IPS-NIHi7 (cell line): ENCODE measurements at regions not wholly inside any gene's neighbourhood (a gene's known extent, or its start where the extent isn't known, plus 50 kb on each side); places are given as distances from the start of the nearest gene placed in this dataset.
"Not testable (repeated sequence)": the region's sequence is repeated elsewhere in the genome, so short reads cannot be mapped to it uniquely, and the experiment has no call there.

Experiments used
- DNase-seq: peaks from one replicate; pipeline ENCODE4 v3.0.0; 2012; ENCODE audit warnings: mixed read lengths; ENCODE audit errors: extremely low spot score

- DNase-seq = no peak
Observed at GRCh38 chr9:115301581-115301980, 183.6 kb upstream of the TNC start.

- no peak for DNase-seq
Observed at GRCh38 chr9:115305543-115305942, 187.6 kb upstream of the TNC start.

GRCh38 chr9:115306865-115307264 lies 188.9 kb upstream of the TNC start:
- no peak for DNase-seq

- DNase-seq = no peak
Observed at GRCh38 chr9:115313545-115313944, 195.6 kb upstream of the TNC start.

GRCh38 chr9:115326461-115326860 lies 208.5 kb upstream of the TNC start:
- no peak for DNase-seq

GRCh38 chr9:115327436-115328122 lies 209.6 kb upstream of the TNC start:
- DNase-seq = no peak

- DNase-seq = peak; percentile 32
Observed at GRCh38 chr9:115328228-115328627, 210.3 kb upstream of the TNC start.

- DNase-seq = no peak
Observed at GRCh38 chr9:115328677-115329076, 210.7 kb upstream of the TNC start.

GRCh38 chr9:115333277-115334070 lies 215.5 kb upstream of the TNC start:
- no peak for DNase-seq

GRCh38 chr9:115335439-115335838 lies 217.5 kb upstream of the TNC start:
- DNase-seq = no peak

GRCh38 chr9:115340314-115340713 lies 222.4 kb upstream of the TNC start:
- DNase-seq = peak; percentile 25

- DNase-seq = no peak
Observed at GRCh38 chr9:115341426-115341825, 223.5 kb upstream of the TNC start.

GRCh38 chr9:115347776-115348175 lies 229.8 kb upstream of the TNC start:
- not testable (repeated sequence) for DNase-seq

- DNase-seq = not testable (repeated sequence)
Observed at GRCh38 chr9:115348936-115349335, 231.0 kb upstream of the TNC start.

GRCh38 chr9:115349542-115349941 lies 231.6 kb upstream of the TNC start:
- DNase-seq = no peak

- no peak for DNase-seq
Observed at GRCh38 chr9:115350548-115350947, 232.6 kb upstream of the TNC start.

GRCh38 chr9:115353681-115354080 lies 235.7 kb upstream of the TNC start:
- DNase-seq = no peak

- DNase-seq = no peak
Observed at GRCh38 chr9:115357821-115358220, 239.9 kb upstream of the TNC start.

GRCh38 chr9:115359017-115359780 lies 241.2 kb upstream of the TNC start:
- DNase-seq = no peak

GRCh38 chr9:115360122-115360521 lies 242.2 kb upstream of the TNC start:
- no peak for DNase-seq

- DNase-seq = no peak
Observed at GRCh38 chr9:115362101-115362500, 244.1 kb upstream of the TNC start.

- no peak for DNase-seq
Observed at GRCh38 chr9:115362640-115363039, 244.7 kb upstream of the TNC start.

GRCh38 chr9:115364991-115365390 lies 247.0 kb upstream of the TNC start:
- no peak for DNase-seq
